Esophagus muscularis mucosa (tissue), 4 donors: ENCODE measurements at regions not wholly inside any gene's neighbourhood (a gene's known extent, or its start where the extent isn't known, plus 50 kb on each side); places are given as distances from the start of the nearest gene placed in this dataset.

Source experiments
- DNase-seq: peaks from one replicate; pipeline ENCODE4 v3.0.0-alpha.2; 2017; ENCODE audit errors: extremely low spot score
- H3K27ac ChIP-seq, 4 donors: fragments of 200-600 bp; sonication (generic); replicated peaks in 1 of 4; 1 replicate in 3 of 4; 2 replicates in 1 of 4; pipeline ENCODE4 v1.5.1; 2016 to 2019; ENCODE audit warnings: mild to moderate bottlenecking in 1 of 4
- H3K27me3 ChIP-seq, 4 donors: fragments of 200-600 bp; sonication (generic); one replicate each; pipeline versions ENCODE4 v1.5.1 to v1.6.0; 2016 to 2019
- H3K36me3 ChIP-seq, 4 donors: fragments of 200-600 bp; sonication (generic); one replicate each; pipeline ENCODE4 v1.5.1; 2016 to 2019
- H3K4me1 ChIP-seq, 4 donors: fragments of 200-600 bp; sonication (generic); one replicate each; pipeline ENCODE4 v1.5.1; 2016 to 2019
- H3K4me3 ChIP-seq, 4 donors: fragments of 200-600 bp; sonication (generic); 1 replicate in 2 of 4; 2 replicates in 2 of 4; pipeline ENCODE4 v1.5.1; 2016 to 2019; ENCODE audit warnings: mild to moderate bottlenecking in 4 of 4, moderate library complexity in 1 of 4
- H3K9me3 ChIP-seq, 4 donors: fragments of 200-600 bp; sonication (generic); 1 replicate in 3 of 4; 2 replicates in 1 of 4; pipeline ENCODE4 v1.5.1; 2016 to 2019
- CTCF ChIP-seq, 3 experiments: fragments of 200-600 bp in 2 of 3; fragments of 450-650 bp in 1 of 3; sonication (generic) in 2 of 3; IDR thresholded peaks; one replicate each; pipeline ENCODE4 v1.5.1; 2017 to 2019; ENCODE audit warnings: antibody characterized with exemption in 3 of 3, mild to moderate bottlenecking in 2 of 3, moderate library complexity in 1 of 3
- EP300 ChIP-seq: sonication (generic); formaldehyde crosslinking; IDR thresholded peaks from one replicate; pipeline ENCODE4 v1.6.1; 2017; ENCODE audit warnings: antibody characterized with exemption
- POLR2A ChIP-seq: fragments of 450-650 bp; IDR thresholded peaks from one replicate; pipeline ENCODE4 v1.6.1; 2017; ENCODE audit warnings: antibody characterized with exemption, moderate library complexity, mild to moderate bottlenecking, low read depth
- POLR2AphosphoS5 ChIP-seq, 2 donors: sonication (generic); formaldehyde crosslinking; IDR thresholded peaks; one replicate each; pipeline ENCODE4 v1.6.1; 2017; ENCODE audit warnings: antibody characterized with exemption in 2 of 2
- whole genome bisulfite sequencing: methylation state at CpG from one replicate; pipeline ENCODE4 v1.1.5; 2018; 5-methylcytosine and 5-hydroxymethylcytosine counted together
- intact Hi-C: fragments of 100-400 bp; cut with DNase I; formaldehyde crosslinking; loops from one replicate; pipeline ENCODE4 v1.15.1; 2023

- no peak for DNase-seq
- no peaks in the 10 kb centered on the region for H3K27me3 ChIP-seq
- H3K4me1 ChIP-seq: peaks cover 4 to 18% (median 15%) of the 10 kb centered on the region in 4 donors
- TF ChIP-seq POLR2AphosphoS5 (IDR thresholded peaks at IDR 0.05) (peak in 1 of 2 donors; percentile 7), POLR2A (no peak)
- H3K27ac ChIP-seq: peak overlapping the region in 3 of 4 donors; percentile 7 to 44 (median 23)
- H3K4me3 ChIP-seq: no peak overlapping the region
- 16% methylated on average over 4 of the region's 5 CpGs for WGBS
- H3K36me3 ChIP-seq: no peaks in the 10 kb centered on the region
- intact Hi-C loops: no loop called here
- no peaks in the 10 kb centered on the region for H3K9me3 ChIP-seq
These were observed 68.4 kb upstream of the MRPS6 start for GRCh38 chr21:34004974-34005373.

- intact Hi-C loops: no loop called here
- 47% methylated on average over 7 of the region's 7 CpGs for WGBS
- Histone ChIP-seq H3K27ac (peak overlapping the region; percentile 25 to 44 (median 40)), H3K4me3 (no peak overlapping the region), H3K9me3 (no peaks in the 10 kb centered on the region), H3K36me3 (no peaks in the 10 kb centered on the region), H3K27me3 (no peaks in the 10 kb centered on the region), H3K4me1 (peaks cover 4 to 18% (median 15%) of the 10 kb centered on the region in 4 donors)
- DNase-seq: no peak
- TF ChIP-seq POLR2A (no peak), CTCF (IDR thresholded peaks at IDR 0.05) (no peak), POLR2AphosphoS5 (IDR thresholded peaks at IDR 0.05) (no peak), EP300 (no peak)
These were observed 69.1 kb upstream of the MRPS6 start for GRCh38 chr21:34004013-34004938.

- H3K36me3 ChIP-seq: no peaks in the 10 kb centered on the region
- H3K27ac ChIP-seq: no peak overlapping the region
- peaks cover 4 to 18% (median 15%) of the 10 kb centered on the region in 4 donors for H3K4me1 ChIP-seq
- no peak for TF ChIP-seq CTCF (IDR thresholded peaks at IDR 0.05)
- TF ChIP-seq POLR2A: no peak
- no peak for TF ChIP-seq EP300
- no peak for TF ChIP-seq POLR2AphosphoS5 (IDR thresholded peaks at IDR 0.05)
- DNase-seq: no peak
- H3K4me3 ChIP-seq: no peak overlapping the region
- H3K9me3 ChIP-seq: no peaks in the 10 kb centered on the region
- intact Hi-C loops: no loop called here
- WGBS: 96% methylated on average over 1 of the region's 1 CpG
- no peaks in the 10 kb centered on the region for H3K27me3 ChIP-seq
These were observed 70.0 kb upstream of the MRPS6 start for GRCh38 chr21:34003428-34003827.

GRCh38 chr21:34000375-34000774, 73.0 kb upstream of the MRPS6 start:
- intact Hi-C loops: no loop called here
- Histone ChIP-seq H3K9me3 (peaks cover 0 to 8% (median 3%) of the 10 kb centered on the region in 4 donors), H3K27ac (no peak overlapping the region), H3K4me3 (no peak overlapping the region), H3K36me3 (no peaks in the 10 kb centered on the region), H3K4me1 (peaks cover 4 to 21% (median 14%) of the 10 kb centered on the region in 4 donors), H3K27me3 (no peaks in the 10 kb centered on the region)
- no peak for TF ChIP-seq POLR2A
- no peak for TF ChIP-seq CTCF (IDR thresholded peaks at IDR 0.05)
- no peak for TF ChIP-seq POLR2AphosphoS5 (IDR thresholded peaks at IDR 0.05)
- TF ChIP-seq EP300: no peak
- 100% methylated on average over 1 of the region's 4 CpGs for WGBS
- no peak for DNase-seq

- WGBS: 91% methylated on average over 8 of the region's 8 CpGs
- Histone ChIP-seq H3K9me3 (peaks cover 0 to 8% (median 3%) of the 10 kb centered on the region in 4 donors), H3K4me1 (peaks cover 0 to 6% (median 0%) of the 10 kb centered on the region in 4 donors), H3K27ac (no peak overlapping the region), H3K4me3 (no peak overlapping the region), H3K27me3 (no peaks in the 10 kb centered on the region), H3K36me3 (no peaks in the 10 kb centered on the region)
- intact Hi-C loops: no loop called here
- TF ChIP-seq CTCF (IDR thresholded peaks at IDR 0.05) (no peak), POLR2A (no peak), POLR2AphosphoS5 (IDR thresholded peaks at IDR 0.05) (no peak), EP300 (no peak)
- DNase-seq: no peak
These were observed 74.6 kb upstream of the MRPS6 start for GRCh38 chr21:33998809-33999208.
